GM21786 (cell line): ENCODE measurements at regions not wholly inside any gene's neighbourhood (a gene's known extent, or its start where the extent isn't known, plus 50 kb on each side); places are given as distances from the start of the nearest gene placed in this dataset.
A peak's percentile ranks its signal among the peaks of the same experiment; 100 is the strongest.

Source experiments
- ATAC-seq: cut with Tn5 transposase; IDR thresholded peaks from one replicate; pipeline ENCODE4 v1.9.1; 2021; ENCODE audit not compliant: unreplicated experiment

GRCh38 chr6:53974941-53975340 is 136.3 kb upstream of the MLIP start:
- no peak for ATAC-seq

GRCh38 chr6:53975941-53976615 is 135.2 kb upstream of the MLIP start:
- ATAC-seq, result no peak

GRCh38 chr6:53977551-53977950 is 133.7 kb upstream of the MLIP start:
- no peak for ATAC-seq

- no peak for ATAC-seq
Observed at GRCh38 chr6:53979468-53980067, 131.7 kb upstream of the MLIP start.

GRCh38 chr6:53982366-53983050 is 128.7 kb upstream of the MLIP start:
- ATAC-seq, result no peak

GRCh38 chr6:53983301-53983700 is 127.9 kb upstream of the MLIP start:
- no peak for ATAC-seq

- ATAC-seq, result no peak
Observed at GRCh38 chr6:53984163-53984562, 127.1 kb upstream of the MLIP start.

GRCh38 chr6:53984581-53984980 is 126.7 kb upstream of the MLIP start:
- ATAC-seq, result no peak

GRCh38 chr6:53985366-53985765 is 125.9 kb upstream of the MLIP start:
- ATAC-seq, result no peak

- ATAC-seq, result peak; percentile 52
Observed at GRCh38 chr6:53986165-53986720, 125.0 kb upstream of the MLIP start.

- no peak for ATAC-seq
Observed at GRCh38 chr6:53986721-53987521, 124.3 kb upstream of the MLIP start.

GRCh38 chr6:53987522-53987888 is 123.7 kb upstream of the MLIP start:
- no peak for ATAC-seq

- no peak for ATAC-seq
Observed at GRCh38 chr6:53989504-53989903, 121.7 kb upstream of the MLIP start.

- ATAC-seq, result no peak
Observed at GRCh38 chr6:53992522-53992921, 118.7 kb upstream of the MLIP start.

- no peak for ATAC-seq
Observed at GRCh38 chr6:53994201-53994600, 117.0 kb upstream of the MLIP start.

GRCh38 chr6:53995935-53996334 is 115.3 kb upstream of the MLIP start:
- no peak for ATAC-seq

- no peak for ATAC-seq
Observed at GRCh38 chr6:53998303-53998702, 112.9 kb upstream of the MLIP start.

GRCh38 chr6:53999088-53999755 is 112.0 kb upstream of the MLIP start:
- no peak for ATAC-seq

- ATAC-seq, result no peak
Observed at GRCh38 chr6:54002116-54002515, 109.1 kb upstream of the MLIP start.

GRCh38 chr6:54003316-54003715 is 107.9 kb upstream of the MLIP start:
- no peak for ATAC-seq

- no peak for ATAC-seq
Observed at GRCh38 chr6:54008589-54008988, 102.7 kb upstream of the MLIP start.
